Activated CD8-positive, alpha-beta T cell treated with anti-CD3 and anti-CD28 coated beads, Interleukin-2, amount 10 ng/mL, durations not matched to agents 7 days and 5 days (primary cell): ENCODE measurements at regions not wholly inside any gene's neighbourhood (a gene's known extent, or its start where the extent isn't known, plus 50 kb on each side); places are given as distances from the start of the nearest gene placed in this dataset.

ENCODE experiments used
- ATAC-seq: fragments of 150-1000 bp; cut with Tn5 transposase; one replicate; pipeline ENCODE4 v1.10.0; 2021; ENCODE audit warnings: moderate library complexity
- CTCF ChIA-PET: fragments of 350-600 bp; sonication (Branson Sonifier 250); formaldehyde crosslinking; loops from one replicate; lab custom pipeline; 2021; ENCODE audit warnings: antibody characterized with exemption; lab: Charles Lee
- POLR2A ChIA-PET: fragments of 350-600 bp; sonication (Branson Sonifier 250); formaldehyde crosslinking; loops from one replicate; lab custom pipeline; 2021; ENCODE audit warnings: antibody characterized with exemption; lab: Charles Lee
- DNase-seq: peaks from one replicate; pipeline ENCODE4 v3.0.0-alpha.2; 2020
- H3K27ac Mint-ChIP-seq: one replicate; pipeline ENCODE4 v1.8.0; 2021; ENCODE audit warnings: mild to moderate bottlenecking, mixed read lengths
- H3K27me3 Mint-ChIP-seq: one replicate; pipeline ENCODE4 v1.8.0; 2021; ENCODE audit warnings: low read depth, mixed read lengths
- H3K36me3 Mint-ChIP-seq: one replicate; pipeline ENCODE4 v1.8.0; 2021; ENCODE audit warnings: low read depth, mixed read lengths
- H3K4me1 Mint-ChIP-seq: one replicate; pipeline ENCODE4 v1.8.0; 2021; ENCODE audit warnings: low read depth, mixed read lengths
- H3K4me3 Mint-ChIP-seq: one replicate; pipeline ENCODE4 v1.8.0; 2021; ENCODE audit warnings: mild to moderate bottlenecking, mixed read lengths
- H3K9me3 Mint-ChIP-seq: one replicate; pipeline ENCODE4 v1.8.0; 2022; ENCODE audit warnings: mixed read lengths; ENCODE audit not compliant: insufficient read depth

- no peaks in the 10 kb centered on the region for H3K4me1 Mint-ChIP-seq
- no peak overlapping the region for H3K4me3 Mint-ChIP-seq
- no peaks in the 10 kb centered on the region for H3K9me3 Mint-ChIP-seq
- ATAC-seq (no peak), DNase-seq (no peak)
- POLR2A ChIA-PET, result no interaction called here
- H3K27me3 Mint-ChIP-seq, result no peaks in the 10 kb centered on the region
- H3K36me3 Mint-ChIP-seq, result no peaks in the 10 kb centered on the region
- CTCF ChIA-PET, result no interaction called here
- no peak overlapping the region for H3K27ac Mint-ChIP-seq
These were observed 51.0 kb upstream of the RAP2B start for GRCh38 chr3:153111016-153111415.
